Tibial nerve (tissue), 4 donors: ENCODE measurements at regions not wholly inside any gene's neighbourhood (a gene's known extent, or its start where the extent isn't known, plus 50 kb on each side); places are given as distances from the start of the nearest gene placed in this dataset.
"Not testable (repeated sequence)": the region's sequence is repeated elsewhere in the genome, so short reads cannot be mapped to it uniquely, and the experiment has no call there.

Source experiments
- DNase-seq, 2 donors: peaks; one replicate each; pipeline ENCODE4 v3.0.0-alpha.2; 2019; ENCODE audit warnings: low spot score in 2 of 2
- H3K27ac ChIP-seq, 4 donors: fragments of 200-600 bp; sonication (generic) in 3 of 4; one replicate each; pipeline ENCODE4 v1.5.1; 2017 to 2019; ENCODE audit warnings: mild to moderate bottlenecking in 1 of 4
- H3K27me3 ChIP-seq, 2 donors: fragments of 200-600 bp; sonication (generic) in 1 of 2; one replicate each; pipeline versions ENCODE4 v1.5.1 to v1.6.0; 2017 to 2019
- H3K36me3 ChIP-seq, 3 donors: fragments of 200-600 bp; sonication (generic); one replicate each; pipeline ENCODE4 v1.5.1; 2018 to 2019
- H3K4me1 ChIP-seq, 4 donors: fragments of 200-600 bp; sonication (generic) in 3 of 4; one replicate each; pipeline ENCODE4 v1.5.1; 2017 to 2019
- H3K4me3 ChIP-seq, 4 donors: fragments of 200-600 bp; sonication (generic) in 3 of 4; one replicate each; pipeline ENCODE4 v1.5.1; 2017 to 2019; ENCODE audit warnings: mild to moderate bottlenecking in 1 of 4, moderate library complexity in 1 of 4
- H3K9me3 ChIP-seq, 4 donors: fragments of 200-600 bp; sonication (generic) in 3 of 4; one replicate each; pipeline ENCODE4 v1.5.1; 2017 to 2019
- EP300 ChIP-seq, 2 donors: sonication (generic); formaldehyde crosslinking; IDR thresholded peaks; one replicate each; pipeline ENCODE4 v1.6.1; 2017; ENCODE audit warnings: antibody characterized with exemption in 2 of 2, mild to moderate bottlenecking in 1 of 2
- POLR2A ChIP-seq, 2 donors: fragments of 450-650 bp; IDR thresholded peaks; one replicate each; pipeline ENCODE4 v1.6.1; 2017; ENCODE audit warnings: antibody characterized with exemption in 2 of 2, mild to moderate bottlenecking in 2 of 2, moderate library complexity in 2 of 2
- WGBS, 2 donors: methylation state at CpG; one replicate each; pipeline ENCODE4 v1.1.5; 2018; 5-methylcytosine and 5-hydroxymethylcytosine counted together
- TF ChIP-seq, protein P1 (sequence below), 5 experiments: fragments of 200-600 bp in 3 of 5; fragments of 450-650 bp in 2 of 5; sonication (generic) in 3 of 5; IDR thresholded peaks; one replicate each; pipeline ENCODE4 v1.5.1; 2016 to 2019; ENCODE audit warnings: antibody characterized with exemption in 5 of 5, mild to moderate bottlenecking in 3 of 5, moderate library complexity in 2 of 5

DNA sequence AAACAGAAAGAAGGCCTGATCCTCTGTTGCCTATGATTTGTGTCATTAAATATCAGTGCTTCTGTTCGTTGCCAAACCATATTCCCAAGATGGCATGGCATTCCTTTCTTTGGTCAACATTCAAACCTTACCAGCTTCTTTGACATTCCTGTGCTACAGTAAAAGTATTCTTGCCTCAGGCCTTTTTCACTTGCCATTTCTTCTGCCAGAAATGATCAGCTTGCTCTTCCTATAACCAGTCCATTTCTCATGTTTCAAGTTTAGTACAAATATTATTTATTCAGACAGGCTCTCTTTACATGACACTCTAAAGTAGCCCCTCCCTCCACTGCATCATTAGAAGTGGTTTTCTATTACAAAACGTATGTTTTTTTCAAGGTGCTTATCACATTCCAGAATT is 278.3 kb downstream of the KCNJ2 start:
- no peaks in the 10 kb centered on the region for H3K36me3 ChIP-seq
- H3K4me1 ChIP-seq = no peaks in the 10 kb centered on the region
- WGBS, 2 donors = 59 to 64% methylated on average over 2 of the region's 2 CpGs
- no peak for DNase-seq
- no peak overlapping the region for H3K27ac ChIP-seq
- no peaks in the 10 kb centered on the region for H3K27me3 ChIP-seq
- TF ChIP-seq, protein P1, sequence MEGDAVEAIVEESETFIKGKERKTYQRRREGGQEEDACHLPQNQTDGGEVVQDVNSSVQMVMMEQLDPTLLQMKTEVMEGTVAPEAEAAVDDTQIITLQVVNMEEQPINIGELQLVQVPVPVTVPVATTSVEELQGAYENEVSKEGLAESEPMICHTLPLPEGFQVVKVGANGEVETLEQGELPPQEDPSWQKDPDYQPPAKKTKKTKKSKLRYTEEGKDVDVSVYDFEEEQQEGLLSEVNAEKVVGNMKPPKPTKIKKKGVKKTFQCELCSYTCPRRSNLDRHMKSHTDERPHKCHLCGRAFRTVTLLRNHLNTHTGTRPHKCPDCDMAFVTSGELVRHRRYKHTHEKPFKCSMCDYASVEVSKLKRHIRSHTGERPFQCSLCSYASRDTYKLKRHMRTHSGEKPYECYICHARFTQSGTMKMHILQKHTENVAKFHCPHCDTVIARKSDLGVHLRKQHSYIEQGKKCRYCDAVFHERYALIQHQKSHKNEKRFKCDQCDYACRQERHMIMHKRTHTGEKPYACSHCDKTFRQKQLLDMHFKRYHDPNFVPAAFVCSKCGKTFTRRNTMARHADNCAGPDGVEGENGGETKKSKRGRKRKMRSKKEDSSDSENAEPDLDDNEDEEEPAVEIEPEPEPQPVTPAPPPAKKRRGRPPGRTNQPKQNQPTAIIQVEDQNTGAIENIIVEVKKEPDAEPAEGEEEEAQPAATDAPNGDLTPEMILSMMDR (IDR thresholded peaks at IDR 0.05) = no peak
- TF ChIP-seq EP300 (IDR thresholded peaks at IDR 0.05) (no peak), POLR2A (IDR thresholded peaks at IDR 0.05) (no peak)
- H3K4me3 ChIP-seq = no peak overlapping the region
- peaks cover 0 to 3% (median 0%) of the 10 kb centered on the region in 4 donors for H3K9me3 ChIP-seq

DNA sequence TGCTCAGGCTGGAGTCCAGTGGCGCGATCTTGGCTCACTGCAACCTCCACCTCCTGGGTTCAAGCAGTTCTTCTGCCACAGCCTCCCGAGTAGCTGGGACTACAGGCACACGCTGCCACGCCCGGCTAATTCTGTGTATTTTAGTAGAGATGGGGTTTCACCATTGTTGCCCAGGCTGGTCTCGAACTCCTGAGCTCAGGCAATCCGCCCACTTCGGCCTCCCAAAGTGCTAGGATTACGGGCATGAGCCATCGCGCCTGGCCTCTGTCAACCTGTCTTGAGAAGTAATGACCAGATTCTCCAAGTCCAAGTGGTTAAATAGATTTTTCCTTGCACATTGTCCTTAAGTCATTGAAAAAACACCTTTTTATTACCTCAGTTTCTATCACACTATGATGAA is 283.7 kb downstream of the KCNJ2 start:
- H3K4me3 ChIP-seq, H3K36me3 ChIP-seq, H3K27ac ChIP-seq, H3K9me3 ChIP-seq, H3K4me1 ChIP-seq, DNase-seq, H3K27me3 ChIP-seq: not testable (repeated sequence)
- 93 to 96% methylated on average over 12 of the region's 12 CpGs for WGBS, 2 donors

DNA sequence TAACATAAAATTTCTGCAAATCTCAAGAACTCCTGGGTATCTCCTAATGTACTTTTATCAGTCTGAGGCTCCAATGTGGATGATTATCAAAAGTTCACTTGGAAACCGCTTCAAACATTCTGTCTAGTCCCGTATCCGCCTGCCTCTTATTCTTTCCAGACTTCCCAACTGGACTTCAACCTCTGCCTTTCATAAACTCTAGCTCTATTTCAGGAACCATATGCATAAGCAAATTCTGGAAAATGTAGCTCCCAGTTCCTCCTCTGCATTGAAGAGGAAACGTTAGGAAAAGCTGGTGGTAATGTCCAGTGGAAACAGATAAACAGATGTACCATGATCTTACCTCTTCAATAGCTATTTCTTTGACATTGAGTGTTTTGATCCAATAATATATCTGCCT is 285.0 kb downstream of the KCNJ2 start:
- no peak for DNase-seq
- TF ChIP-seq EP300 (IDR thresholded peaks at IDR 0.05) (no peak), POLR2A (IDR thresholded peaks at IDR 0.05) (no peak)
- TF ChIP-seq, protein P1 (IDR thresholded peaks at IDR 0.05) = no peak
- Histone ChIP-seq H3K27ac (no peak overlapping the region), H3K4me1 (no peaks in the 10 kb centered on the region), H3K9me3 (no peaks in the 10 kb centered on the region), H3K36me3 (no peaks in the 10 kb centered on the region), H3K4me3 (no peak overlapping the region), H3K27me3 (no peaks in the 10 kb centered on the region)
- 80 to 91% methylated on average over 4 of the region's 4 CpGs for WGBS, 2 donors

DNA sequence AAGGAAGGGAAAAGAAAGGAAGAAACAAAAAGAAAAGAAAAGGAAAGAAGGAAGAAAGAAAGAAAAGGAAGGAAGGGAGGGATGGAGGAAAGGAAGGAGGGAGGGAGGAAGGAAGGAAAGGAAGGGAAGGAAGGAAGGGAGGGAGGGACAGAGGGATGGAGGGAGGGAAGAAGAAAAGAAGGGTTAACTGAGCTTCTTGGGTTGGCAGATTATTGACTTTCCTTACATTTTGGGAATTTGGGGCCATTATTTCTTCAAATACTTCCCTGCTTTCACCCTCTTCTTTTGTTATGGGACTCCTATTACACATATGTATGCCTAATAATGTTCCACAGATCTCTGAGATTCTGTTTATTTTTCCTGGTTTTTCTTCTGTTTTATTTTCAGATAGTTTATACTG is 285.6 kb downstream of the KCNJ2 start:
- TF ChIP-seq, protein P1 (IDR thresholded peaks at IDR 0.05) = no peak
- TF ChIP-seq POLR2A (IDR thresholded peaks at IDR 0.05) = no peak

DNA sequence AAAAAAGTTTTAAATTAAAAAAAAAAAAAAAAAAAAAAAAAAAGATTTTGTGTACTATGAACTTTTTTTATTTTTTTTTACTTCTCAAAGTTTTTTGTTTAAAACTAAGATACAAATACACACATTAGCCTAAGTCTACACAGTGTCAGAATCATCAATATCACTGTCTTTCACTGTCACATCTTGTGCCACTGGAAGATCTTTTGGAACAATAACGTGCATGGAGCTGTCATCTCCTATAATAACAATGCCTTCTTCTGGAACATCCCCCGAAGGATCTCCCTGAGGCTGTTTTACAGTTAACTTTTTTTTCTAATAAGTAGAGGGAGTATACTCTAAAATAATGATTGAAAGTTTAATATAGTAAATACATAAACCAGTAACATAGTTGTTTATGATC is 295.7 kb downstream of the KCNJ2 start:
- Histone ChIP-seq H3K27me3 (no peaks in the 10 kb centered on the region), H3K27ac (no peak overlapping the region), H3K9me3 (no peaks in the 10 kb centered on the region), H3K36me3 (no peaks in the 10 kb centered on the region), H3K4me1 (no peaks in the 10 kb centered on the region), H3K4me3 (no peak overlapping the region)
- no peak for DNase-seq
- whole genome bisulfite sequencing, 2 donors = 64 to 78% methylated on average over 2 of the region's 2 CpGs
- TF ChIP-seq, protein P1 (IDR thresholded peaks at IDR 0.05) = no peak
- TF ChIP-seq EP300 (IDR thresholded peaks at IDR 0.05) = no peak
- TF ChIP-seq POLR2A (IDR thresholded peaks at IDR 0.05) = no peak

More for the DNA sequence above, 285.6 kb downstream of the KCNJ2 start:
- Histone ChIP-seq H3K27me3 (no peaks in the 10 kb centered on the region), H3K9me3 (no peaks in the 10 kb centered on the region), H3K27ac (no peak overlapping the region), H3K4me1 (no peaks in the 10 kb centered on the region), H3K36me3 (no peaks in the 10 kb centered on the region), H3K4me3 (no peak overlapping the region)
- DNase-seq = no peak

DNA sequence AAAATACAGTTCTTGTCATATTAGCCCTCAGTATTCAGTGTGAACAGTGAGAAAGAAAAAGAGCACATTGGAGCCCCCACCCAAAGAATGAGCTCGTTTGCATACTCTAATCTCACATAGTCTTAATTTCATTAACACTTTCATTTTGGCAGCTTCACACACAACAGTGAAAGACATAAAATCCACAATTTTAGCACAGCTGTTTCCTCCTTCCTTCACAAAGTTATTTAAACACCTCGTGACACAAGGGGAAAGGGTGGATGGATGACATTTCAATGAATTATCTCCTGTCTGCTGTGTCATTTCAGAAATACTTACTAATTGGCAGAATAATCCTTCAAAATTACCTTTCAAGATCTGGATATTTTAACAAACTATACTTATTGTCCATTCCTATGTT is 299.3 kb downstream of the KCNJ2 start:
- no peak overlapping the region for H3K4me3 ChIP-seq
- H3K9me3 ChIP-seq = no peaks in the 10 kb centered on the region
- H3K4me1 ChIP-seq = no peaks in the 10 kb centered on the region
- no peaks in the 10 kb centered on the region for H3K36me3 ChIP-seq
- 52 to 56% methylated on average over 2 of the region's 2 CpGs for WGBS, 2 donors
- DNase-seq = no peak
- TF ChIP-seq, protein P1 (IDR thresholded peaks at IDR 0.05) = no peak
- TF ChIP-seq POLR2A (IDR thresholded peaks at IDR 0.05) (no peak), EP300 (IDR thresholded peaks at IDR 0.05) (no peak)
- no peak overlapping the region for H3K27ac ChIP-seq
- no peaks in the 10 kb centered on the region for H3K27me3 ChIP-seq
